HEK293 (cell line): ENCODE measurements at regions not wholly inside any gene's neighbourhood (a gene's known extent, or its start where the extent isn't known, plus 50 kb on each side); places are given as distances from the start of the nearest gene placed in this dataset.

Source experiments
- BCL11A ChIP-seq: fragments of 450-650 bp; formaldehyde crosslinking; IDR thresholded peaks from 2 replicates; pipeline ENCODE4 v1.5.1; 2016; ENCODE audit warnings: low read depth, missing biosample characterization, missing genetic modification characterization
- GLIS1 ChIP-seq: fragments of 450-650 bp; formaldehyde crosslinking; IDR thresholded peaks from 2 replicates; pipeline ENCODE4 v1.5.1; 2016; ENCODE audit warnings: missing biosample characterization, missing genetic modification characterization
- PATZ1 ChIP-seq: fragments of 450-650 bp; formaldehyde crosslinking; IDR thresholded peaks from 2 replicates; pipeline ENCODE4 v1.5.1; 2016; ENCODE audit warnings: missing biosample characterization, missing genetic modification characterization
- RBAK ChIP-seq: fragments of 450-650 bp; formaldehyde crosslinking; IDR thresholded peaks from 2 replicates; pipeline ENCODE4 v1.5.1; 2016; ENCODE audit warnings: missing biosample characterization, missing genetic modification characterization
- REST ChIP-seq: fragments of 450-650 bp; formaldehyde crosslinking; IDR thresholded peaks from 2 replicates; pipeline ENCODE4 v1.5.1; 2016; ENCODE audit warnings: missing biosample characterization, missing genetic modification characterization
- SP7 ChIP-seq: fragments of 450-650 bp; formaldehyde crosslinking; IDR thresholded peaks from 2 replicates; pipeline ENCODE4 v1.5.1; 2016; ENCODE audit warnings: missing biosample characterization, missing genetic modification characterization
- TRIM28 ChIP-seq: IDR thresholded peaks from 2 replicates; pipeline ENCODE4 v1.6.1; 2011; ENCODE audit warnings: low read length, control low read depth, borderline replicate concordance
- YY1 ChIP-seq: fragments of 450-650 bp; formaldehyde crosslinking; IDR thresholded peaks from 2 replicates; pipeline ENCODE4 v1.5.1; 2018; ENCODE audit warnings: missing biosample characterization, missing genetic modification characterization
- ZBTB1 ChIP-seq: fragments of 450-650 bp; formaldehyde crosslinking; IDR thresholded peaks from 2 replicates; pipeline ENCODE4 v1.5.1; 2016; ENCODE audit warnings: missing biosample characterization, missing genetic modification characterization
- ZBTB17 ChIP-seq: fragments of 450-650 bp; formaldehyde crosslinking; IDR thresholded peaks from 2 replicates; pipeline ENCODE4 v1.5.1; 2016; ENCODE audit warnings: missing biosample characterization, missing genetic modification characterization
- ZBTB21 ChIP-seq: fragments of 450-650 bp; formaldehyde crosslinking; IDR thresholded peaks from 2 replicates; pipeline ENCODE4 v1.5.1; 2017; ENCODE audit warnings: missing biosample characterization, missing genetic modification characterization
- ZFHX2 ChIP-seq: fragments of 450-650 bp; formaldehyde crosslinking; conservative IDR thresholded peaks from 2 replicates; pipeline ENCODE4 v1.5.1; 2016; ENCODE audit warnings: missing biosample characterization, missing genetic modification characterization
- ZIC2 ChIP-seq: fragments of 450-650 bp; formaldehyde crosslinking; IDR thresholded peaks from 2 replicates; pipeline ENCODE4 v1.5.1; 2016; ENCODE audit warnings: missing biosample characterization, missing genetic modification characterization
- ZNF140 ChIP-seq: fragments of 450-650 bp; formaldehyde crosslinking; IDR thresholded peaks from 2 replicates; pipeline ENCODE4 v1.5.1; 2016; ENCODE audit warnings: missing biosample characterization, missing genetic modification characterization
- ZNF175 ChIP-seq: fragments of 450-650 bp; formaldehyde crosslinking; IDR thresholded peaks from 2 replicates; pipeline ENCODE4 v1.5.1; 2016; ENCODE audit warnings: missing biosample characterization, missing genetic modification characterization
- ZNF19 ChIP-seq: fragments of 450-650 bp; formaldehyde crosslinking; IDR thresholded peaks from 2 replicates; pipeline ENCODE4; 2016; ENCODE audit warnings: missing biosample characterization, missing genetic modification characterization, low read depth
- ZNF24 ChIP-seq: fragments of 450-650 bp; formaldehyde crosslinking; IDR thresholded peaks from 2 replicates; pipeline ENCODE4 v1.5.1; 2016; ENCODE audit warnings: missing biosample characterization, missing genetic modification characterization
- ZNF280C ChIP-seq: fragments of 450-650 bp; formaldehyde crosslinking; IDR thresholded peaks from 2 replicates; pipeline ENCODE4 v1.5.1; 2016; ENCODE audit warnings: missing biosample characterization, missing genetic modification characterization
- ZNF366 ChIP-seq: fragments of 450-650 bp; formaldehyde crosslinking; conservative IDR thresholded peaks from 2 replicates; pipeline ENCODE4 v1.5.1; 2016; ENCODE audit warnings: missing biosample characterization, missing genetic modification characterization
- ZNF394 ChIP-seq: fragments of 450-650 bp; formaldehyde crosslinking; IDR thresholded peaks from 2 replicates; pipeline ENCODE4 v1.5.1; 2016; ENCODE audit warnings: missing biosample characterization, missing genetic modification characterization, mild to moderate bottlenecking, moderate library complexity, borderline replicate concordance
- ZNF521 ChIP-seq: fragments of 450-650 bp; formaldehyde crosslinking; IDR thresholded peaks from 2 replicates; pipeline ENCODE4 v1.5.1; 2017; ENCODE audit warnings: missing biosample characterization, mild to moderate bottlenecking, missing genetic modification characterization
- ZNF664 ChIP-seq: fragments of 450-650 bp; formaldehyde crosslinking; IDR thresholded peaks from 2 replicates; pipeline ENCODE4 v1.5.1; 2016; ENCODE audit warnings: missing biosample characterization, missing genetic modification characterization
- ZNF670 ChIP-seq: fragments of 450-650 bp; formaldehyde crosslinking; IDR thresholded peaks from 2 replicates; pipeline ENCODE4 v1.5.1; 2016; ENCODE audit warnings: missing biosample characterization, missing genetic modification characterization, low read depth
- ZNF776 ChIP-seq: fragments of 450-650 bp; formaldehyde crosslinking; IDR thresholded peaks from 2 replicates; pipeline ENCODE4 v1.5.0; 2017; ENCODE audit warnings: missing biosample characterization, missing genetic modification characterization, borderline replicate concordance
- ZNF843 ChIP-seq: fragments of 450-650 bp; formaldehyde crosslinking; IDR thresholded peaks from 2 replicates; pipeline ENCODE4 v1.5.1; 2016; ENCODE audit warnings: missing biosample characterization, missing genetic modification characterization

- TF ChIP-seq REST (tag by site-specific recombination) (no peak), ZIC2 (peak; percentile 55), ZNF670 (tag by site-specific recombination) (no peak), BCL11A (tag by site-specific recombination) (no peak), ZBTB21 (peak; percentile 65; the same call in 1 of the 2 replicates), ZBTB1 (tag by site-specific recombination) (no peak), ZNF394 (tag by site-specific recombination) (peak; percentile 40; the same call in 1 of the 2 replicates), ZNF24 (tag by site-specific recombination) (peak; percentile 75), TRIM28 (peak; percentile 35; the same call in 1 of the 2 replicates), YY1 (tag by site-specific recombination) (no peak), RBAK (peak; percentile 96), ZNF843 (tag by site-specific recombination) (peak; percentile 57; the same call in 1 of the 2 replicates), ZNF140 (tag by site-specific recombination) (no peak), ZNF521 (tag by site-specific recombination) (no peak), ZNF776 (tag by site-specific recombination) (no peak), ZNF366 (tag by site-specific recombination) (peak; percentile 55), ZNF664 (tag by site-specific recombination) (peak; percentile 33; the same call in 1 of the 2 replicates), PATZ1 (tag by site-specific recombination) (no peak), GLIS1 (tag by site-specific recombination) (peak; percentile 44), ZNF175 (tag by site-specific recombination) (no peak), ZFHX2 (peak; percentile 34), ZBTB17 (peak; percentile 67), ZNF280C (tag by site-specific recombination) (no peak), ZNF19 (tag by site-specific recombination) (no peak), SP7 (tag by site-specific recombination) (peak; percentile 98)
Observed at GRCh38 chr1:162976628-162977027, 92.5 kb upstream of the RGS4 start (continued).
